HG02938 (cell line): ENCODE measurements at regions not wholly inside any gene's neighbourhood (a gene's known extent, or its start where the extent isn't known, plus 50 kb on each side); places are given as distances from the start of the nearest gene placed in this dataset.
A peak's percentile ranks its signal among the peaks of the same experiment; 100 is the strongest.
"Not testable (repeated sequence)": the region's sequence is repeated elsewhere in the genome, so short reads cannot be mapped to it uniquely, and the experiment has no call there.

Source experiments
- ATAC-seq: cut with Tn5 transposase; IDR thresholded peaks from one replicate; pipeline ENCODE4 v1.9.1; 2021; ENCODE audit warnings: mild to moderate bottlenecking, moderate library complexity; ENCODE audit not compliant: unreplicated experiment

DNA sequence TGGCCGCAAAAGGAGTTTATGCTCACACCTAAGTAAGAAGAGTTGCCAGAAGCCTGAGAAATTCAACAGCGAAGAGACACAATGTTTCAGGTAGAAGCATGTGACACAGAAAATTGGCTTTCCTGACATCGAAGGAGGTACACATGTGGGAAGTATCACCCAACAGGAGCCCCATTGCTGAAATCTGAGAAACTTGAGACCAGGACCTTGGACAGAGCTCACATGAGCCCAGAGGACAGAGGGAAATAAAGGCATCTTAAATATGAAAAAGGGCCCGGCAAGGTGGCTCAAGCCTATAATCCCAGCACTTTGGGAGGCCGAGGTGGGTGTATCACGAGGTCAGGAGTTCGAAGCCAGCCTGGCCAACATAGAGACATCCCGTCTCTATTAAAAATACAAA is 304.1 kb upstream of the C16orf82 start:
- ATAC-seq, result no peak

GRCh38 chr16:26765087-26765486 is 301.6 kb upstream of the C16orf82 start:
- ATAC-seq, result peak; percentile 52

DNA sequence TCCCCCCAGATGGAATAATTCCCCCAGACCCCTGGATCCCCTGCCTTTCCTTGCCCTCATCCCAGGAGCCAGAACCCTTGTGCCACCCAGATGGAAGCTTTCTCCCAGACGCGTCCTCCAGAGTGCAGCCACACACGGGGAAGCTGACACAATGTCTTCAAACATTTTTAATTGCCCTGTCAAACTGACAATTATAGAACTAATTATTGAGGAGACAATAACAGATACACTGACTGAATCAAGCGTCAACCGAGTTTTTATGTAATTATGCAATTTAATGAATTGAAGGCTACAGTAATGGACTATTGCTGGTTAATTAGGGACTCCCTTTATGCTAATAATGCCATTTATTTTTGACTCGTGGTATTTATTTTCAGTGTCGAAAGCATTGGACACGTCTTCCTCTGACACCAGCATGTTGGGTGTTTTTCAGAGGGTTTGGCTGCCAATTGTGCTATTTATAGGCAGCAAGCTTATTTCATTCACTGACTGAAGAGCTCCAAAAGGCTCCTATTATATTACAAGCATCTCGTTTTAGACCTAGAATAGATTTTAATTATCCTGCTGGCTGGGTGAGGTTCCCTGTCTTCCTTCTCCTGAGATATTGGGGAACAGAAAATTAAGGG is 298.2 kb upstream of the C16orf82 start:
- ATAC-seq, result no peak

GRCh38 chr16:26770547-26770946 is 296.2 kb upstream of the C16orf82 start:
- ATAC-seq, result no peak

GRCh38 chr16:26772503-26772902 is 294.2 kb upstream of the C16orf82 start:
- ATAC-seq, result no peak

DNA sequence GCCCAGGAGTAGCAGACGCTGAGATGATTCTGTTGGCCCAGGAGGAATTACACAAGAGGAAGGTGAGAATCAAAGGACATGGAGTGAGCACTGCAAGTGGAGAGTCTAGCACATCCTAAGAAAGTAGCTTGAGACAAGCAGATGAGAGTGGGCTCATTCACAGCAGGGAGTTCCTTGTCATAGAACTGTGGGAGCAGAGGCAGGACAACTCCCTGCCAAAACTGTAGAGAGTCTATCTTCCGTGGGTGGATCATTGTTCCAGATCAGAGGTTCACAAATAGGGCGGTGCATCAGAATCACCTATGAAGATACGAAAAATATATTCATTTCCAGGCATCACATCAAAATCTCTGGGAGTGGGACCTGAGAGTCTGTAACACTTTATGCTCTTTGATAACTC is 288.9 kb upstream of the C16orf82 start:
- no peak for ATAC-seq

GRCh38 chr16:26787924-26788323 is 278.8 kb upstream of the C16orf82 start:
- ATAC-seq, result no peak

GRCh38 chr16:26791169-26791568 is 275.6 kb upstream of the C16orf82 start:
- ATAC-seq, result no peak

DNA sequence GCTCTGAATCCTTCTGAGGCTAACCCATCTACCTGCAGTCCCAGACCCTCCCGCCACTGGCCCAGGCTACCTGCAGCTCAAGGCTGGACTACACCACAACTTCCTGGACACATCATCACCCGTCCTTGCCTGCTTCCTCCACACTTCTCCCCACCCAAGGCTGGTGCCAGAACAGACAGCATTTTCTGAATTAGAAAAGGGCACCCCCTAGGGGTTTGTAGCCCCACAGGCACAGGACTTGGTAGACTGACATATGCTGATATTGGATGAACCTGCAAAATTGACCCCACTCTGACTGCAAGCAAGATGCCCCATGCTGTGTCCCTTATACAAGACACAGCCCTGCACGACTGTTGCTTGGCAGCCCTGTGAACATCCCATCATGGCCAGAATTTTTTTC is 271.5 kb upstream of the C16orf82 start:
- no peak for ATAC-seq

GRCh38 chr16:26801628-26802027 is 265.1 kb upstream of the C16orf82 start:
- no peak for ATAC-seq

GRCh38 chr16:26802440-26802839 is 264.3 kb upstream of the C16orf82 start:
- no peak for ATAC-seq

- no peak for ATAC-seq
Measured at GRCh38 chr16:26802965-26803364, 263.8 kb upstream of the C16orf82 start.

DNA sequence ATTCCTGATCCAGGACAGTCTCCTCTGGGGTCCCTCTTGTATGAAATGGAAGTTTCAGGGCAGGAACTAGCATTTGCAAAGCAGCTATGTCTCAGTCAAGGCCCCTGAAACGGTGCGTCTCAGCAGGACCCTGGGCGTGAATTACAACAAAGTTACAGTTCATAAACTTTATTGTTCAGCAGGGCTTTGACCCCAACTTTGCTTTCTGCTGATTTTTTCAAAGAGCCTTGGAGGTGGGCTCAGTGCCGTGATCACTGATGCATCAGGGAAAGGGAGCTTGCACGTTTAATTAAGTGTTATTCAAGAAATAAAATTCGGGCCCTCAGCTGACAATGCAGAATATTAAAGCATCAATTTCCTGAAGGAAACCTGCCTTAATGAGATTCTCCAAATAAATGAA is 260.1 kb upstream of the C16orf82 start:
- no peak for ATAC-seq

GRCh38 chr16:26809461-26809860 is 257.3 kb upstream of the C16orf82 start:
- no peak for ATAC-seq

GRCh38 chr16:26816266-26816665 is 250.5 kb upstream of the C16orf82 start:
- ATAC-seq, result no peak

- ATAC-seq, result no peak
Measured at GRCh38 chr16:26816885-26817571, 249.7 kb upstream of the C16orf82 start.

- no peak for ATAC-seq
Measured at GRCh38 chr16:26818393-26818792, 248.3 kb upstream of the C16orf82 start.

- ATAC-seq, result no peak
Measured at GRCh38 chr16:26824469-26824868, 242.3 kb upstream of the C16orf82 start.

GRCh38 chr16:26826500-26826899 is 240.2 kb upstream of the C16orf82 start:
- no peak for ATAC-seq

DNA sequence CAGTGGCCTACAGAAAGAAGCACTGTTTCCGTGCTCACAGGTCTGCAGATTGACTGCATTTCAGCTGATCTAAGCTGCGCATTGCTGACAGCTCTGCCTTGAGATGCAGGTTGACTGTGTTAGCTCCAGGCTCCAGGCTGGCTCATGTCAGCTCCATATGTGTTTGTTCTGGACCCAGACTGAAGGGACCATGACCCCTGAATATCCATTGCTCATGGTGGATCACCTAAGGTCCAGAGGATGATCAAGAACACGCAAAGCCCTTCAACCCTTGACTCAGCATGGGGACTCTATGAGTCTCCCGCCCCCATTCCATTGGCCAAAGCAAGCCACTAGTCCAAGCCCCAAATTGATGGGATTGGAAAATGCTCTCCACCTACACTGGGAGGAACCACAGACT is 239.3 kb upstream of the C16orf82 start:
- no peak for ATAC-seq

DNA sequence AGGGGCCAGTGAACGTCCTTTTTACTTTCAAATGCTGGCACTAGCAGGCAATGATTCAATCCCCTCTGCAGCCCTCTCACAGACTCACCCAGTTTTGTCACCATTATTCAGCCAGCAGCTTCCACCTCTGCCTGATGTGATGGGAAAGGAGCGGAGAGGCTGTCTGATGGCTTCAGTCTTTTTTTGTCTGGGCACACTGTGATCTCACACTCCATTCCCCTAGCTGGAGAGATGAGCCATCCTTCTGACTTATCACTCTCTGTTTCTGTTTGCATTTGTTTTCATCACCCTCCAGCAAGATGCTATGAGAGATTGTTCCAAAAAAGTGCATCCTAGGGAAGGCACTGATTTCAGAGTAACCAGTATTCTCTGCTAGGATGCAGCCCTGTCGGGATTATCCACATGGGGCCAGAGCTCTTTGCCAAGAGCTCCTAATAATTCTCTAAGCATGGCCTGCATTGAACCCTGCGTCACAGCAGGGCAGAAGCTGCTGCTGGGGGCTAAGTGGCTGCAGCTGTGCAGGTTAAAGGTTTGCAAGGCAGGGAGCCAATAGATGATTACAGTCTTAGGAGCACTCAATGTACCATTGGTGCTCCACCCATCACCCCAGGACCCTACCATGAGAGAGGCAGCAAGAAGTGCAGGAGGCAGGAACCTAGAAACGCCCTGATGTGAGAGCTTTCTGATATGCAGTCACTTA is 236.1 kb upstream of the C16orf82 start:
- ATAC-seq, result no peak

DNA sequence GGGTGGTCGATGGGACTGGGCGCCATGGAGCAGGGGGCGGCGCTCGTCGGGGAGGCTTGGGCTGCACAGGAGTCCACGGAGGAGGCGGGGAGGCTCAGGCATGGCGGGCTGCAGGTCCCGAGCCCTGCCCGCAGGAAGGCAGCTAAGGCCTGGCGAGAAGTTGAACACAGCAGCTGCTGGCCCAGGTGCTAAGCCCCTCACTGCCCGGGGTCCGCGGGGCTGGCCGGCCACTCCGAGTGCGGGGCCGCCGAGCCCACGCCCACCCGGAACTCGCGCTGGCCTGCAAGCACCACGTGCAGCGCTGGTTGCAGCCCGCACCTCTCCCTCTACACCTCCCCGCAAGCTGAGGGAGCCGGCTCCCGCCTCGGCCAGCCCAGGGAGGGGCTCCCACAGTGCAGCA is 230.6 kb upstream of the C16orf82 start:
- not testable (repeated sequence) for ATAC-seq
